ENCODE measurements at regions not wholly inside any gene's neighbourhood (a gene's known extent, or its start where the extent isn't known, plus 50 kb on each side); places are given as distances from the start of the nearest gene placed in this dataset.

GRCh38 chr2:53448591-53448990 is 319.0 kb upstream of the CHAC2 start:
- Histone ChIP-seq H3K9me2 (replicated peaks; ENCODE audit: control insufficient read depth, low read length) (no peaks in the 10 kb centered on the region), H3K36me3 (ENCODE audit: control insufficient read depth, low read length) (no peaks in the 10 kb centered on the region), H4K20me1 (ENCODE audit: control insufficient read depth, insufficient read depth, low read depth, low read length) (no peaks in the 10 kb centered on the region)

GRCh38 chr2:53448086-53448485 is 319.5 kb upstream of the CHAC2 start:
- Histone ChIP-seq H3K4me3 (ENCODE audit: low read length) (no peak overlapping the region), H3K9me3 (ENCODE audit: control insufficient read depth, insufficient read depth, low read length) (no peaks in the 10 kb centered on the region), H4K20me1 (ENCODE audit: control insufficient read depth, insufficient read depth, low read depth, low read length) (no peaks in the 10 kb centered on the region), H3K4me2 (ENCODE audit: low read length) (no peak overlapping the region), H3K4me1 (ENCODE audit: control insufficient read depth, low read length) (no peaks in the 10 kb centered on the region), H3K9me2 (replicated peaks; ENCODE audit: control insufficient read depth, low read length) (no peaks in the 10 kb centered on the region), H3K36me3 (ENCODE audit: control insufficient read depth, low read length) (no peaks in the 10 kb centered on the region), H3F3A (ENCODE audit: control insufficient read depth, insufficient read depth) (no peaks in the 10 kb centered on the region), H3K27ac (ENCODE audit: low read depth, low read length) (no peak overlapping the region), H3K27me3 (ENCODE audit: control insufficient read depth, low read length) (0 out of 2 replicates have a peak, but pooled peaks cover 2% of the 10 kb centered on the region), H3K79me2 (ENCODE audit: control insufficient read depth, low read length) (no peaks in the 10 kb centered on the region)
- TF ChIP-seq EZH2phosphoT487 (IDR thresholded peaks at IDR 0.05; ENCODE audit: borderline replicate concordance, low read length) = no peak
- no peak for TF ChIP-seq CTCF (IDR thresholded peaks at IDR 0.05; ENCODE audit: low read depth, low read length, poor library complexity, severe bottlenecking)

More at GRCh38 chr2:53448591-53448990, 319.0 kb upstream of the CHAC2 start:
- no peak overlapping the region for H3K4me2 ChIP-seq (ENCODE audit: low read length)
- no peaks in the 10 kb centered on the region for H3K9me3 ChIP-seq (ENCODE audit: control insufficient read depth, insufficient read depth, low read length)
- no peaks in the 10 kb centered on the region for H3K79me2 ChIP-seq (ENCODE audit: control insufficient read depth, low read length)
- no peaks in the 10 kb centered on the region for H3F3A ChIP-seq (ENCODE audit: control insufficient read depth, insufficient read depth)
- H3K27ac ChIP-seq (ENCODE audit: low read depth, low read length) = no peak overlapping the region
- H3K4me3 ChIP-seq (ENCODE audit: low read length) = no peak overlapping the region
- TF ChIP-seq EZH2phosphoT487 (IDR thresholded peaks at IDR 0.05; ENCODE audit: borderline replicate concordance, low read length) (no peak), CTCF (IDR thresholded peaks at IDR 0.05; ENCODE audit: low read depth, low read length, poor library complexity, severe bottlenecking) (no peak)
- no peaks in the 10 kb centered on the region for H3K4me1 ChIP-seq (ENCODE audit: control insufficient read depth, low read length)
- H3K27me3 ChIP-seq (ENCODE audit: control insufficient read depth, low read length) = 0 out of 2 replicates have a peak, but pooled peaks cover 2% of the 10 kb centered on the region

- no peak overlapping the region for H3K4me2 ChIP-seq (ENCODE audit: low read length)
- H3K79me2 ChIP-seq (ENCODE audit: control insufficient read depth, low read length) = no peaks in the 10 kb centered on the region
- H3K27ac ChIP-seq (ENCODE audit: low read depth, low read length) = no peak overlapping the region
- H3K9me2 ChIP-seq (replicated peaks; ENCODE audit: control insufficient read depth, low read length) = no peaks in the 10 kb centered on the region
- no peaks in the 10 kb centered on the region for H3K27me3 ChIP-seq (ENCODE audit: control insufficient read depth, low read length)
- H3F3A ChIP-seq (ENCODE audit: control insufficient read depth, insufficient read depth) = no peaks in the 10 kb centered on the region
- H3K4me1 ChIP-seq (ENCODE audit: control insufficient read depth, low read length) = no peaks in the 10 kb centered on the region
- no peak overlapping the region for H3K4me3 ChIP-seq (ENCODE audit: low read length)
- H3K9me3 ChIP-seq (ENCODE audit: control insufficient read depth, insufficient read depth, low read length) = no peaks in the 10 kb centered on the region
- TF ChIP-seq EZH2phosphoT487 (IDR thresholded peaks at IDR 0.05; ENCODE audit: borderline replicate concordance, low read length) = no peak
- TF ChIP-seq CTCF (IDR thresholded peaks at IDR 0.05; ENCODE audit: low read depth, low read length, poor library complexity, severe bottlenecking) = no peak
- no peaks in the 10 kb centered on the region for H4K20me1 ChIP-seq (ENCODE audit: control insufficient read depth, insufficient read depth, low read depth, low read length)
- no peaks in the 10 kb centered on the region for H3K36me3 ChIP-seq (ENCODE audit: control insufficient read depth, low read length)
Observed at GRCh38 chr2:53445383-53446070, 322.1 kb upstream of the CHAC2 start.

Measured in DOHH2 (cell line).